ENCODE measurements at regions not wholly inside any gene's neighbourhood (a gene's known extent, or its start where the extent isn't known, plus 50 kb on each side); places are given as distances from the start of the nearest gene placed in this dataset.

- no peak for DNase-seq
These were observed 426.4 kb upstream of the FAT3 start for GRCh38 chr11:91798240-91798639.

GRCh38 chr11:91796999-91797398 lies 427.6 kb upstream of the FAT3 start:
- no peak for DNase-seq

DNA sequence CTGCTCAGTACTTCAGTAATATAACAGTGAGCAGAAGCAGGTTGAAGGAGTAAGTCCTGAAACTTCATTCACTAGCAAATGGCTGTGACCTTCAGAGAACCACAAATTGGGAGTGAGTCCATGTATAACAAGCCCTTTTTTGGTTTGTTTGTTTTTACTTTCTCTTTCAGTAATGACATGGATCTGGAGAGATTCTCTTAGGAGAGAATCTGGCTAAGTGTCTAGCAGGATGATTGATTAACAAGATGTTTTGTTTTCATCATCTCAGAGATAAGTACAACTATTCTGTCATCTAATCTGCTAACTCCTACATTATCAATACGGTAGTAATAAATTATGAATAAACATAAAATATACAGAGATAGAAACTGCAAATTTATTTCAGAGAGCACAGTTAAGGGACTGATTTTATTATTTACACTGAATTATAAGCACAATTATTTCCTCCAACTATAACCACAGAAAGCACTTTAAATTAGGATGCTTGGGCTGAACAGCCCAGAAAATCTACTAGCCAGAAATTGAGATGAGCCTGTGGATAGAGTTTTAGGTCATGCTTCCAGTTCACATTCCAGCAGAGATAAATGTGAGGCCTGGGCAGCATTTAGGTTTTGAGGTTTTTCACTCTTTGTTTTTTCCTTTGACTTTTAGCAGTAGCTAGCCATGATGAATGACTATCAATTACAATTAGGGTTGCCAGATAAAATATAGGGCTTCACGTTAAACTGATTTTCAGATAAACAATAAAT lies 429.3 kb upstream of the FAT3 start:
- DNase-seq, result no peak

DNA sequence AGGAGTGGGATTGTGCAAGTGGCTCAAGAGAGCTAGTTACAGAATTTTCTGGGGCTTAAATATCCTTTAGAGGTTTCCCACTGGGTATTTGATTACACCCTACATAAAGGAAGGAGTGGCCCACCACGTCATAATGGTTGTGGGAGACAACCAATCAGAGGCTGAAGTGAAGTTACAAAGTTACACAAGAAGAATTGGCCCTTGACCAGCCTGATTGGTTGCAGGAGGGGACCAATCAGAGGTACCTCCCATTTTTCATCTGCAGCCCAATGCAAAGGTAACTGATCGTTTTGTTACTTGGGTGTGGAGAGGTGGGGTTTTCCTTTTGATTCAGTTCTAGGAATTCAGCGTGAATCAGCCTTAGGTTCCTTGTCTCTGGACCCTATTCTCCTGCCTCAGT lies 430.5 kb upstream of the FAT3 start:
- DNase-seq, result no peak

- no peak for DNase-seq
These were observed 431.8 kb upstream of the FAT3 start for GRCh38 chr11:91792779-91793262.

DNA sequence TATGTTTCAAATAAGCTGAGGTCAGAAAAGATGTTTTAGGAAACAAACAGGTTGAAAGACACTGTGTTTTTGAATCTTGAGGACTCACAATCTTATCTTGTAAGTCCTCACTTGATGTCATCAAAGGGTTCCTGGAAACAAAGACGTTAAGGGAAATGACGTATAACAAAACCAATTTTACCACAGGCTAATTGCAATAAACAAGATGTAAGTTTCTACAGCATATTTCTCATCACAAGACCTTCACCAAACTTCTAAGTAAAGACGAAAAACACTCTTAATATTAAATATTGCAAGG lies 433.5 kb upstream of the FAT3 start:
- no peak for DNase-seq

DNA sequence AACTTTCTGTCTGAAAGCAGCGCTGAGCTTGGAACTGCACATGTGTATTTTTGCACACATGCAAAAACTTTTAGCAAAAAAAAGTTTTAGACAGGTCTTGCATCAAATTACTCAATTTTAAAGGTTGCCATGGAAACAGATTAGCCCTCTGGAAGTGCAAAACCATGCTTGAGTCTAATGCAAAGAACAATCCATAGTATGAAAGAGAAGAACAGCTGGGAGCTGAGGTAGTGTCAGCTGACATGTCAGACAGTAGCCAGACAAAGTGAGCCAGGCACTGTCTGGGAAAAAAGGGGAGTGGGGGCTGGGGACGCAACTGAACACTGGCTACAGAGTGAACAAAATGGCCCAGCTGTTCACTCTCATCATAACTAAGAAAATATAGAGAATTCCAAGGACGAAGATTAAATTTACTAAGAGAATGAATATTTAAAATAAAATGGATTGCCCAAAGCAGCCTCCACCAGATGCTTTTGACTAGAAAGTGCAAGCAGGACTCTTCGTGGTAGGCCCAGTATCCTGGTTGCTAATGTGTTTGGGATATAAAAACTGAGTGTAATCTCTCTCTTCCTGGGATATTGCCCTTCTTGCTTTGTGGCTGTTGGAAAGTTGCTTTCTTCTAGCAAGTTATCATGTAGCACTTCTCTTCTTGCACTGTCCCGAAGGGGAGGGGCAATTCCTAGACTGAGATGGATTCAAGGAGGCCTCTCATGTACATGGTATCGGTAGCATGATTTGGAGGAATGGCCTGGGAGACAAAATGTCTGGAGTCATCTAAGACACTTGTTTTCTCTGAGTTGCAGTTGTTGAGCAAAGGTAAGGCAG lies 434.1 kb upstream of the FAT3 start:
- DNase-seq, result no peak

DNA sequence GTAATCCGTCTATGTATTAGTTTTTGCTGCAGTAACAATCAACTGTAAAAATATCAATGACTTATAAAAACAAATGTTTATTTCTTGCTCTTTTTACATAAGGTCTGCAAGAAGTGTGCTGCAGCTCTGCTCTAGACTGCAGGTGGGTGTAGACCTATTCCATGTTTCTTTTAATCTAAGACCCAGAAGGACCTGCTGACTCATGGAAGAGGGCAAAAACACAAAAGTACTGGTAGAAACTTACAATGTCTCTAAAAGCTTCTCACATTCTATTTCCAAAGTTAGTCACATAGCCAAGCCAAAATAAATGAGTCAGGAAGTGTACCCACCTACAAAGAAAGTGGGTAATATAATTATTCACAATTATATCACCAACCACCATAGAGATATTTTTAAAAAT lies 435.9 kb upstream of the FAT3 start:
- no peak for DNase-seq

- DNase-seq, result no peak
These were observed 438.5 kb upstream of the FAT3 start for GRCh38 chr11:91786097-91786496.

DNA sequence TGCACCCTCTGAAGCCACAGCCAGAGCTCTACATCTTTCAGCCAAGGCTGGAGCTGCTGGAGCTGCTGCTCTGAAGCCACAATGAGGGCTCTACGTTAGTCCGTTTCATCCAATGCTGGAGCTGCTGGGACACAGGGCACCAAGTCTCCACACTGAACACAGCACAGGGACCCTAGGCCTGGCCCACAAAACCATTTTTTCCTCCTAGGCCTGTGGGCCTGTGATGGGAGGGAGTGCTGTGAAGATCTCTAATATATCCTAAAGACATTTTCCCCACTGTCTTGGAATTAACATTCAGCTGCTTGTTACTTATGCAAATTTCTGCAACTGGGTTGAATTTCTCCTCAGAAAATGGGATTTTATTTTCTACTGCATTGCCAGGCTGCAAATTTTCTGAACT lies 441.4 kb upstream of the FAT3 start:
- DNase-seq, result no peak

DNA sequence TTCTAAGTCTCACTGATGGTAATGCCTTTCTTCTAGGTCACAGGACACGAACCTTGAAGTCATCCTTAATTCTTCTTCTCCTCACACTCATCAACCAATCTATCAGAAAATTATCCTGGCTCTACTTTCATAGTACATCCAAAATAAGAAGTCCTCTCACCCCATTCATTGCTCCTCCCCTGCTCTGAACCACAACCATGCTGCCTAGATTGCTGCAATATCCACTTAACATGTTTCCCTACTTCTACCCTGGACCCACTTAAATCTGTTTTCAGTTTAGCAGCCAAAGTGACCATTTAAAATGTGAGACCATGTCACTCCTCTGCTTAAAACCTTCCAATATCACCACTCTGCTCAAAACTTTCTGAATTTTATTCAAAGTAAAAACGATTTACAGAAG lies 445.9 kb upstream of the FAT3 start:
- no peak for DNase-seq

GRCh38 chr11:91776655-91777054 lies 448.0 kb upstream of the FAT3 start:
- DNase-seq, result no peak

DNA sequence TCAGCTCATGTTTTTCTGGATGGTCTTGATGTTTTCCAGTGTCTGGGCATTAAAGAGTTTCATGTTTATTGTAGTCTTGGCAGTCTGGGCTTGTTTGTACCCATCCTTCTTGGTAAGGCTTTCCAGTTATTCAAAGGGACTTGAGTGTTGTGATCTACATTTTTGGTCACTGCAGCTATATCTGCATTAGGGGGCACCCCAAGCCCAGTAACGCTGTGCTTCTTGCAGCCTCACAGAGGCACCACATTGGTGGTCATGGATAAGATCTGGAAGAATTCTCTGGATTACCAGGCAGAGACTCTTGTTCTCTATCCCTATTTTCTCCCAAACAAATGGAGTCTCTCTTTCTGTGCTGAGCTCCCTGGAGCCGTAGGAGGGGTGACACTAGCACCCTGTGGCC lies 451.5 kb upstream of the FAT3 start:
- DNase-seq, result no peak

- no peak for DNase-seq
These were observed 452.7 kb upstream of the FAT3 start for GRCh38 chr11:91771961-91772360.

GRCh38 chr11:91768783-91769182 lies 455.8 kb upstream of the FAT3 start:
- DNase-seq, result no peak

DNA sequence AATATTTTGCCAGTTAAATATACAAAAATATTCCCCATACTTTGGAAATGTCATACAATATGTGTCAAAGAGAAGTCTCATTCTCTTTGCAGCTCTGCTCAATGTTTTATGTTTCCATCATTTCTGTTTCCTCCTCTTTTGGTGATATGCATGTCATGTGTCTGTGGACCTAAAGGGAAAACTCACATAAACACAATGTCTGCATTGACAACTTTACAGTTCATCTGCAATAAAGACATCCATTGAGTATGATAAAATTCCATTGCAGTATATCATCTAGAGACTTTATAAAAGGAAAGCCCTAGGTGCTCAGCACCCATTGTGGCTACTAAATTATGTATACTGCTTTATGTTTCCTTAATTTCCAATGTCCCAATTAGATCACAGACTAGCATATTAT lies 461.3 kb upstream of the FAT3 start:
- DNase-seq, result no peak

- no peak for DNase-seq
These were observed 463.1 kb upstream of the FAT3 start for GRCh38 chr11:91761406-91762025.

DNA sequence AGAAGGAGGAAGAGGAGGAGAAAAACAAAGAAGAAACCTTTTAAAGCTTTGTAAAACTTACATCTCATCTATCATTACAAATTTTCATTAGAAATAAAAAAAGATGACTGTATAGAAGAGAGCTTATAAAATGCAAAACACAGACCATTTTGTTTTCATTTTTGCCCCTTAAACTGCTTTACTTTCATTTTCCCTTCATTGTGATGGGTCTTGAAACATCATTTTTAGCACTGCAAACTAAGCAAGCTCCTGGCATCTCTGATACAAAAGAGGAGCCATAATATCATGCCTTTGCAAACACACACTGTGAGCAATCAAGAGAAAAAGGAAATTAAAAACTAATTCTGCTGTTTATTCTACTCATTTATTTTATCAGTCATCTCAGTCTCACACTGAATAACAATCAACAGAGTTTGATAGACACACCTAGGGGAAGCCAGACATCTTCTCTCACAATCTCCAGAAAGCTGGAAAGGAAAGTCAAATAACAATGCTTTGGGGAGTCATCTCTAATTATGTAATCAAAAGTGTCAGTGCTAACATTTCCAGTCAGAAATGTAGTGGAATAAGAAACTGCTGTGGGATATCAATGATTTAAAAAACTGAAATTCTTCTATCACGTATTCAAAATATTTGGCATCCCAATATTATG lies 467.7 kb upstream of the FAT3 start:
- DNase-seq, result no peak

DNA sequence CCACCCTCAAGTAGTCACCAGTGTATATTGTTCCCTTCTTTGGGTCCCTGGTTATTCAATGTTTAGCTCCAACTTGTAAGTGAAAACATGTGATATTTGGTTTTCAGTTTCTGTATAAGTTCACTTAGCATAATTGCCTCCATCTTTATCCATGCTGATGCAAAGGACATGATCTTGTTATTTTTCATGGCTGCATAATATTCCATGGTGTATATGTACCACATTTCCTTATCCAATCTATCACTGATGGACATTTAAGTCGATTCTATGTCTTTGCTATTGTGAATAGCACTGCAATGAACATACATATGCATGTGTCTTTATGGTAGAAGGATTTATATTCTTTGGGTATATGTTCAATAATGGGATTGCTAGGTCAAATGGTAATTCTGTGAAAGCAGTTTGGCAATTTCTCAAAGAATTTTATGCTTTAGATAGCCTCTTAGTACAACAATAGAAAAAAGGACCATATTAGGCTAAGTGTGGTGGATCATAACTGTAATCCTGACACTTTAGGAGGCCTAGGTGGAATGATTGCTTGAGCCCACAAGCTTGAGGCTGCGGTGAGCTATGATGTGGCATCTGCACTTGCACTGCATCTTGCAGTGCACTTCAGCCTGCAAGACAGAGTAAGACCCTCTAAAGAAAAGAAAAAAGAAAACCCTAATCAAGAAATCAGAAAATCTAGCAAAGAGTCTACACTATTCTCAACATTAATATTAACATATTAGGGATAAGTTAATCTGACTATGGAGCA lies 468.5 kb upstream of the FAT3 start:
- DNase-seq, result no peak

GRCh38 chr11:91755526-91755925 lies 469.1 kb upstream of the FAT3 start:
- no peak for DNase-seq

- no peak for DNase-seq
These were observed 475.4 kb upstream of the FAT3 start for GRCh38 chr11:91749251-91749650.

GRCh38 chr11:91742155-91742554 lies 482.5 kb upstream of the FAT3 start:
- DNase-seq, result no peak

DNA sequence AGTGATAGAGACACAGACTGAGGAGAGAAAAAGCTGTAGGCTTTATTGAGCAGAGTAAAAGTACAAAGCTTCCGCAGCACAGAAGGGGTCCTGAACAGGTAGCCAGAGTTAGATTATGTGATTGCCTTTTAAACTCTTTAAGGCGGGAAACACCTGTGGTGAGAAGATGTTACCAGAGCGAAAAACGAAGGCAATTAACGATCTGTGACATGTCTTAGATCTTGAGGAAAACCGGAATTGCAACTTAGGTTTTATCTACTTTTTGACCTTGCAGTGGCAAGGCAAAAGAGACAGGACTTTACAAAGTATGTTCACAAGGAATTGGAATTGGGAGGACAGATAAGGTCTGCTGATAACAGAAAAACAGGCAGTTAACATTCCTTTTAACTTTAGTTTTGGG lies 493.6 kb upstream of the FAT3 start:
- no peak for DNase-seq
